Osteocyte (in vitro differentiated cells): ENCODE measurements at regions not wholly inside any gene's neighbourhood (a gene's known extent, or its start where the extent isn't known, plus 50 kb on each side); places are given as distances from the start of the nearest gene placed in this dataset.
A peak's percentile ranks its signal among the peaks of the same experiment; 100 is the strongest.

ENCODE experiments used
- DNase-seq: peaks from one replicate; pipeline ENCODE4 v3.0.0; 2021; ENCODE audit warnings: mixed read lengths; ENCODE audit not compliant: unreplicated experiment; ENCODE audit errors: extremely low spot score
- H3K27ac Mint-ChIP-seq: one replicate; pipeline ENCODE4 v1.8.0; 2021; ENCODE audit warnings: mild to moderate bottlenecking, mixed read lengths; ENCODE audit not compliant: unreplicated experiment
- H3K27me3 Mint-ChIP-seq: one replicate; pipeline ENCODE4 v1.8.0; 2021; ENCODE audit warnings: mixed read lengths; ENCODE audit not compliant: unreplicated experiment
- H3K36me3 Mint-ChIP-seq: one replicate; pipeline ENCODE4 v1.8.0; 2021; ENCODE audit warnings: mixed read lengths; ENCODE audit not compliant: unreplicated experiment
- H3K4me1 Mint-ChIP-seq: one replicate; pipeline ENCODE4 v1.8.0; 2021; ENCODE audit warnings: mixed read lengths; ENCODE audit not compliant: unreplicated experiment
- H3K4me3 Mint-ChIP-seq: one replicate; pipeline ENCODE4 v1.8.0; 2021; ENCODE audit warnings: mild to moderate bottlenecking, moderate library complexity, mixed read lengths; ENCODE audit not compliant: unreplicated experiment
- H3K9me3 Mint-ChIP-seq: one replicate; pipeline ENCODE4 v1.8.0; 2021; ENCODE audit warnings: mixed read lengths; ENCODE audit not compliant: unreplicated experiment
- CTCF ChIP-seq: fragments of 200-600 bp; sonication (generic); IDR thresholded peaks from 2 replicates; pipeline ENCODE4 v1.5.0; 2021; ENCODE audit warnings: antibody characterized with exemption, mild to moderate bottlenecking, moderate library complexity

GRCh38 chr13:23960566-23961156, 63.4 kb upstream of the C1QTNF9B start:
- Mint-ChIP-seq H3K27ac (no peak overlapping the region), H3K27me3 (peaks cover 13% of the 10 kb centered on the region), H3K4me3 (no peak overlapping the region), H3K36me3 (no peaks in the 10 kb centered on the region), H3K9me3 (no peaks in the 10 kb centered on the region), H3K4me1 (no peaks in the 10 kb centered on the region)
- TF ChIP-seq CTCF: peak; percentile 78
- DNase-seq: no peak

- Mint-ChIP-seq H3K27me3 (peaks cover 8% of the 10 kb centered on the region), H3K36me3 (no peaks in the 10 kb centered on the region), H3K4me3 (no peak overlapping the region), H3K9me3 (no peaks in the 10 kb centered on the region), H3K4me1 (no peaks in the 10 kb centered on the region), H3K27ac (no peak overlapping the region)
- no peak for TF ChIP-seq CTCF
- DNase-seq: no peak
These were observed 66.1 kb upstream of the C1QTNF9B start for GRCh38 chr13:23963184-23963931.

GRCh38 chr13:23963947-23964346, 66.6 kb upstream of the C1QTNF9B start:
- no peak overlapping the region for H3K27ac Mint-ChIP-seq
- H3K9me3 Mint-ChIP-seq: no peaks in the 10 kb centered on the region
- H3K27me3 Mint-ChIP-seq: peaks cover 8% of the 10 kb centered on the region
- H3K4me3 Mint-ChIP-seq: no peak overlapping the region
- no peak for DNase-seq
- H3K4me1 Mint-ChIP-seq: no peaks in the 10 kb centered on the region
- TF ChIP-seq CTCF: no peak
- no peaks in the 10 kb centered on the region for H3K36me3 Mint-ChIP-seq

GRCh38 chr13:23965346-23965745, 68.0 kb upstream of the C1QTNF9B start:
- Mint-ChIP-seq H3K9me3 (no peaks in the 10 kb centered on the region), H3K27me3 (peaks cover 8% of the 10 kb centered on the region), H3K4me3 (no peak overlapping the region), H3K36me3 (no peaks in the 10 kb centered on the region), H3K27ac (no peak overlapping the region), H3K4me1 (peaks cover 1% of the 10 kb centered on the region)
- no peak for TF ChIP-seq CTCF
- DNase-seq: no peak

GRCh38 chr13:23966221-23966690, 69.0 kb upstream of the C1QTNF9B start:
- Mint-ChIP-seq H3K27me3 (peaks cover 8% of the 10 kb centered on the region), H3K27ac (no peak overlapping the region), H3K4me1 (peaks cover 1% of the 10 kb centered on the region), H3K4me3 (no peak overlapping the region), H3K9me3 (no peaks in the 10 kb centered on the region), H3K36me3 (no peaks in the 10 kb centered on the region)
- no peak for DNase-seq
- TF ChIP-seq CTCF: no peak
